ENCODE measurements at regions not wholly inside any gene's neighbourhood (a gene's known extent, or its start where the extent isn't known, plus 50 kb on each side); places are given as distances from the start of the nearest gene placed in this dataset.
"Not testable (repeated sequence)": the region's sequence is repeated elsewhere in the genome, so short reads cannot be mapped to it uniquely, and the experiment has no call there.

DNA sequence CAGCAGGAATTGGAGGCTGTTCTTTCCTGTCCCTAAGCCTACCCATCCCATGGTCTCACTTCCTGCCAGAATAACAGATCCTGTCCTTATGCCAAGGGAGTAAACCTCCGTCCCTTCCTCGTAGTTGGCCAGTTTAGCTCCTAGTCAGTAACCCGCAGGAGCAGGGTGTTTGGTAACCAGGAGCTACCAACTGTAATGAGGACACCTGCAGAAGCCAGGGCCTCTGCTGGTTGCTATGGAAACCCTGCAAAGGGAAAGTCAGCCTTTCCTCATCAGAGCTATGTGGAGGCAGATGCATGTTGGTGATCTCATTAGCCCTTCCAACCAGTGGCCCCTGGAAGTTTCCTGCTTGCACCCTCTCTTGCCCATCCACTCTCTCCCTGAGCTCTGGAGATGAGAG is 368.2 kb upstream of the SULF2 start:
- no peak for DNase-seq (ENCODE audit: low read depth)

DNA sequence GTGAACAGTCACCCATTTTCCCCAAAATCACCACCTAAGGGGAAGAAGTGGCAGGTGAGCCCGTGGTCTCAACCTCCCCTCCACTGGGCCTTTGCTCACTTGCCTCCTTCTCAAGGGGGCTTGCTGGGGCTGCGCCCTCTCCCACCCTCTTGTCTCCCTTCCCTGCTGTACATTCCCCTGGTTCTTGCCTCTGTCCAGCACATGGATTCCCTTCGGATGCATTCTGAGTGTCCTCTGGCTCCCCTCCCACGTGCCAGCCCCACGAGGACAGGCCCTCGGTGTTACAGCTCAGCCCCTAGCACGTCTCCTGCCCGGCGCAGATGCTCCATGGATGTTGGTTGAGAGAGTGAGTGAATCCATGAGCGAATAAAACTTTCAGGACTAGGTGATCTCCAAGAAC is 367.8 kb upstream of the SULF2 start:
- DNase-seq (ENCODE audit: low read depth), result no peak

DNA sequence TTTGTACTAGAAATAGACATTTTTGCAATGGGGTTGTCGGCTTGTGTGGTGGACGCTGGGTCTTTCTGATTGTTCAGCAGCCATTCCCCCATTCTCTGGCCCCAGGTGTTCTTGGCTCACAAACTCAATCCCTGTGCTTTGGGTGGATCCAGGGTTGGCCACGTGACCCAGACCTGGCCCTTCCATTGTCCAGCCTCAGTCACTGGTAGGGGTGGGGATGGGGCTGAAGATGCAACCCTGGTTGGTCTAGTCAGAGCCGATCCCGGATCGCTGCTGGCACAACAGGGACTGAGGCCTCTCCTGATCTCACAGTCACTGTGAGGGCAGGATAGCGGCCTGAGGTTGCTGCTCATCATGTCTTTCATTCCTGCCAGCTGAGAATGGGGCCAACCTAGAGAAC is 365.3 kb upstream of the SULF2 start:
- no peak for DNase-seq (ENCODE audit: low read depth)

DNA sequence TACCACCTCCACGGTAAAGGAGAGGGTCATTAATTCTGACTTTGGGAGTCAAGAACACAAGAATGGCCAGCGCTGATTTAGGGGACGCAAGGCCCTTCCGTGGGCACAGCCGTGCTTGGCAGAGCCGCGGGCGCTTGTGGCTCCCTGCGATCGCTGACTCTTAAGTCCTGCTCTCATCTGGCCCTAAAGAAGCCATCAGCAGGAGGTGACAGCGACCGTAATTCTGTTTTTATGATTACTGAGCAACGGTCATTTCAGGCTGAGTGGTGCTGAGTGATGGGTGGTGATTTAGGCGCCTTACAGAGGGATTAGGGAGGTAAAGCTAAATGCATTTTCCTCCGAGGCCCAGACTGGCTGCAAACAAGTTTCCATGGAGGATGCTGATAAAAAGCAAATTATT is 364.6 kb upstream of the SULF2 start:
- DNase-seq (ENCODE audit: low read depth), result no peak

DNA sequence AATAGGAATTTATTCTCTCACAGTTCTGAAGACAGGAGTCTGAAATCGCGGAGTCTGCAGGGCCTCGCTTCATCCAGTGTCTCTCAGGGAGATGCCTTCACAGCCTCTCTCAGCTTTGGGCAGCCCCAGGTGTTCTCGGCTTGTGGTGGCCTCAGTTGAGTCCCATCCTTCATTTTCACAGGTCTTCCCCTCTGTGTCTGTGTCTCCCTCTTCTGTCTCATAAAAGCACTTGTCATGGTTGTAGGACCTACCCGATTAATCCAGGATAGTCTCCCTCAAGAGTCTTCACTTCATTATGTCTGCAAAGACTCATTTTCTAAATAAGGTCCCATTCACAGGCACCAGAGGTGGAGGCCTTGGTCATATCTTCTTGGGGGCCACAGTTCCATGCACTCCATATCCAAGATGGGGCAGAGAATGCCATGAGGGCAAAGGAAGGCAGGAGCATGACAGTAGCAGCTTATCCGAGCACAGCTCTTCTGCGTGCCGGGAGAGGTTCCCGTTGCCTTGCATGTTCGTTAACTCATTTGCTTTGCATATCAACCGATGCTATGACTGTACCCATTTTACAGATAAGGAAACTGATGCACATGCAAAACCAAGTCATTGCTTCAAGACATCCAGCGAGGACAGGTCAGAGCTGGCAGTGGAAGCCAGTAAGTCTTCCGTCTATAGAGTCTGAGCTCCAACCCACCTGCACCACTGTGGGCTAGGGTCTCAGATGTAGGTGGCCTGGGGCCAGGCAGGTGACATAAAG is 363.8 kb upstream of the SULF2 start:
- no peak for DNase-seq (ENCODE audit: low read depth)

DNA sequence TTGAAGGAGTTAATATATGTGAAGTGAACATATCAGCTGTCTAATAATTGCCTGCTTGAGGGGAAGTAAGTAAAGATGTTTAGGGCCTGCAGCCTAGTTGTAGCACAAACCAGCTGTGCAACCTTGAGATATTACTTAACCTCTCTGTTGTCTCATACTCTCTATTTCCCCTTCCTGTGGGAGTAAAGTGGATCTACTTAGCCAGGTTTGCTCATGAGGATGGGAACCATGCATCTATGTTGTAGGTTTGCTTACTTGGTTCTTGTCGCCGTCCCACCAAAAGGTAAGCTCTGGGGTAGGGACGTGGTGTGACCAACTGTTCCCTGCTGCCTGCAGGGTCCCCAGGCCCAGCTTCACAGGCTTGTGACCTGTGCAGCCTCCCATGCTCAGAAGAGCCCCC is 362.7 kb upstream of the SULF2 start:
- no peak for DNase-seq (ENCODE audit: low read depth)

DNA sequence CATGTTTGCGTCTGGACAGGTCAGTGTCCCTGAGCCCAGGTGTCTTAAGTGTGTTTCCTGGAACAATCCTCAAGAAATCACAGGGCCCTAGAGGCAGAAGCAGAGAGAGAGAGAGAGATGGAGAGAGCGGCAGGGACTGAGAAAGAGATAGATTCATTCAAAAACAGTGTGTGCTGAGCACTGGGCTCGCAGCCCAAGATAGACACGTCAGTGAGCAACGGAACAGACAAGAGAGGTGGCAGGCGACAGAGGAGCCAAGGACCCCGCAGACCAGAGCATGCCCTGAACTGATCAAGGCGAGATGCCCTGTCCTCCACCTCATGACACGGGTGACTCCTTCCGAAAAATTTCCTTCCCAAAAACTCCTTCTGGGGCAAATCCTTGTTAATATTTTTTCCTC is 362.0 kb upstream of the SULF2 start:
- no peak for DNase-seq (ENCODE audit: low read depth)

DNA sequence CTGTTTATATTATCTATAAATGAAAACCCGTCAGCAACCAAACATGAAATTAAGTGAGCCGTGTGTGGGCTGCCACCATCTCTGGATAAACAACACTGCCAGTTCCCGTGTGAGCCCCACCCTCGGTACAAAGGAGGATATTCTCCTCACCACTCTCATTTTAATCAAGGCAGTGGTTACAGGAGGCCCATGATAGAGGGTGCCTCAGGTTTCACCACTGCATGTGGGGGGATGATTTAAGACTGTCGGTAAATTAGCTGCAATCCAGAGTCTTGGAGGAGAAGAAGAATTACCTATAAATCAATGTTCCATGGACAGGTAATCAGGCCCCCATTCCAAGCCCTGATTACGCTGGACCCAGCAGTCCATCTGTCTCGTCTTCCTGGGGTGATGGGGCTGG is 361.6 kb upstream of the SULF2 start:
- DNase-seq (ENCODE audit: low read depth), result no peak

DNA sequence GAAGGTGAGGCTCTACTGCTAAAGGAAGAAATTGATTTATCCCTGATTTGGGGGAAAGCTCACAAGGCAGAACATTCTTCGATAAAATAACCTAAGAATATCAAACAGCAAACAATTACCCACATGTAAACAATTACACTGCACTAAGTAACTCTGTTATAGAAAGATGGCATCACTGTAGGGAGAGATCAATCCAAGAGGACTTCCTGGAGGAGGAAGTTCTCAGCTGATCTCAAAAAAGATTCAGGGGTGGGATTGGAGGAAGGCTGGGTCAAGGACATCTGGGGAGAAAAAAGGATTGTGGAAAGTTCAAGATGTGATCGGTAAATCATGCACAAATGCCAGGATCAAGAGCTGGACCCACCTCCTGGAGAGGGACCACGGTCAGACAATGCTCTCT is 361.0 kb upstream of the SULF2 start:
- no peak for DNase-seq (ENCODE audit: low read depth)

DNA sequence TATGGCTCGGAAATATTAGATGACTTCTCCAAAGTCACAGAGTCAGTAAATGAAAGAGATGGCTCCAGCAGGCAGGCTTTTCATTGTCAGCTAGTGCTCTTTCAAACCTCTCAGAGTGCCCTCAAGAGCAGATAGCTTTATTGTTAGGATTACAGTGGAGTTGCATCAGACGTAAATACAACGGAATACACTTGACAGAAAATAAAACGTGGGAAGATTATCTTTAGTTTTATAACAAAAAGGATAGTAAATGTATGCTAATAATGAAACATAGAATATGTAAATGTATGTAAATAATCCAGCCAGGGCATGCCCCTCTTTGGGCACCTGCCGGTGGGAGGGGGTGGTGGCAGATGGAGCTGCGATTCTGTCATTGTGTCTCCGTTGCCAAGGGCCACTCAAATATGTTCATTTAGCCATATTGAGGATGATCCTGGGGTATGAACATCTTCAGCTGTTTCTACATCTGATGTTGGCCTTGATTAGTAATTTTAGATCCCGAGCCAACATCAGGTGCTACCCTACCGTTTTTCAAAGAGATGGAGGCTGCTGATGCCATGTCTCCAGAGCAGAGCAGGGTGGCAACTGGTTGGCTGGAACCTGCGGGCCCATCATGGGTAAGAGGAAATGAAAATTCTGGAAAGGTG is 358.3 kb upstream of the SULF2 start:
- no peak for DNase-seq (ENCODE audit: low read depth)

DNA sequence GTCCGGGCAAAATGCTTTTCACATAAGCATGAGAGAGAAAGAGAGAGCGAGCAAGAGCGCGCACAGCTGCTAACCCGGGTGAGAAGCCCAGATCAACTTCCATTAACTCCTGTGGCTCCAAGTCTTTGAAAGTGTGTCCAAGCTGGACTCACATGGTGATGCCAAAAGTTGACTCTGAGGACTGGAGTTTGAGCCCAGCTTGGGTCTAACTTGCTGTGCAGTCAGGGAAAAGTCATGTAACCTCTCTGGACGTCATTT is 357.2 kb upstream of the SULF2 start:
- no peak for DNase-seq (ENCODE audit: low read depth)

DNA sequence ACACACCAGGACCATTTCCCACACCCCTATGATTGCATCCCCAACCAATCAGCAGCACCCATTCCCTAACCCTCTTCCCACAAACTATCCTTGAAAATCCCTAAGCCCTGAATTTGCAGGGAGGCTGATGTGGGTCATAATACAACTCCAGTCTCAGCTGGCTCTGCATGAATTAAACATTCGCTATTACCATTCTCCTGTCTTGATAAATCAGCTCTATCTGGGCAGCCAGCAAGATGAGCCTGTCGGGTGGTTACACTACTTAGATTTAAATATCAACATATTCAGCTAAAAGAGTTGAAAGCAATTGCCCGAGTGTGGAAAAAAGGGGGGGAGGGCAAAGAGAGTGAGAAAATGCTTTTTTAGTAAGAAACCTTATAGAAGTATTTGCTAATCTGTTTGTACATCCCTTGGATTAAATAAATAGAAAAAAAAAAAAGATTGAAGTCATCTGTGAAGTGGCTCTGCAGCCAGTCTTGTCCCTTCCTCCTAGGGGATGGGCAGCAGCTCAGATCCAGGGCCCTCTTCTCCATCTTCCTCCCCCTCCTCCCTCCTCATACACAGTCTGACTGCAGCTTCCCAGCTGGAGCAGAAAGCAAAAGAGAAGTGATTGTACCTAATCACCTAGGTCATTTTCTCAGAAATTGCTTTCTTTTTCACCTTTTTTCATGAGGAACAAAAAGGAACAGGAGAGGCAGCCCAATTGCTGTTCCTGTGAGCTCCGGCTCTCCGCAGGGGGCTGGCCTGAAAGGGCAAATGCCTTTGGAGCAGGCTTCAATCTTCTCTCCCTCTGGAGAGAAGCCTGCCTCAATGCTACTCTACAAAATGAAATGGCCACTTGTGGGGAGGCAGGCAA is 356.6 kb upstream of the SULF2 start:
- DNase-seq (ENCODE audit: low read depth), result no peak

DNA sequence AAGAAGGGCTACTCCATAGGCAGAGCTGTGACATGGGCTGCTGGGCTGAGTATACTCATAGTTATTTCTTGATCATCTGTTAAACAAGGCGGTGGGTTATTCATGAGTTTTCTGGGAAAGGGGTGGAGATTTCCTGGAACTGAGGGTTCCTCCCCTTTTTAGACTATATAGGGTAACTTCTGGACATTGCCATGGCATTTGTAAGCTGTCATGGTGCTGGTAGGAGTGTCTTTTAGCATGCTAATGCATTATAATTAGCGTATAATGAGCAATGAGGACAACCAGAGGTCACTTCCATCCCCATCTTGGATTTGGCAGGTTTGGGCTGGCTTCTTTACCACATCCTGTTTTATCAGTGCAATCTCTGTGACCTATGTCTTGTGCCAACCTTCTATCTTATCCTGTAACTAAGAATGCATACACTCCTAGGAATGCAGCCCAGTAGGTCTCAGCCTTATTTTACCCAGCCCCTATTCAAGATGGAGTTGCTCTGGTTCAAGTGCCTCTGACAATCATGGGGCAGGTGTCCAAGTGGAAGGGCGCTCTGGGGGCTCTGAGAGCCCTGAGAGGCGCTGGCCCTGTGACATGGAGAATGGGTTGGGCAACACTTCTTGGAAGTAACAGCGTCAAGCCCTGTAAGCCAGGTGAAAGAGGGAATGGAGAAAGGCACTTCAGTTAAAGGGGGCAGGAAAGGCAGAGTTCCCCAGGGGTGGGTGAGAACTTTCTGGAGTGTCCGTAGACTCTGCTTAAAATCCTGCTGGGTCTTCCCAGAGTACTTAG is 354.2 kb upstream of the SULF2 start:
- DNase-seq (ENCODE audit: low read depth), result peak; percentile 84

DNA sequence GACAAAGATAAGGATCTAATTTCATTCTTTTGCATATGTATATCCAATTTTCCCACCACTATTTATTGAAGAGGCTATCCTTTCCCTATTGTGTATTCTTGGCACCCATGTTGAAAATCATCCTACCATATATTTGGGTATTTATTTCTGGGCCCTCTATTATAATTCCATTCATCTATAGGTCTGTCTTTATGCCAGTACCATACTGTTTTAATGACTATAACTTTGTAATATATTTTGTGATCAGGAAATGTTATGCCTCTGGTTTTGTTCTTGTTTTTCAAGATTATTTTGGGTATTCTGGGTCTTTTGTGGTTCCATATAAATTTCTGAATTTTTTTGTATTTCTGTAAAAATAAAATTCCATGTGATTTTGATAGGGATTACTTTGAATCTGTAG is 347.6 kb upstream of the SULF2 start:
- no peak for DNase-seq (ENCODE audit: low read depth)

DNA sequence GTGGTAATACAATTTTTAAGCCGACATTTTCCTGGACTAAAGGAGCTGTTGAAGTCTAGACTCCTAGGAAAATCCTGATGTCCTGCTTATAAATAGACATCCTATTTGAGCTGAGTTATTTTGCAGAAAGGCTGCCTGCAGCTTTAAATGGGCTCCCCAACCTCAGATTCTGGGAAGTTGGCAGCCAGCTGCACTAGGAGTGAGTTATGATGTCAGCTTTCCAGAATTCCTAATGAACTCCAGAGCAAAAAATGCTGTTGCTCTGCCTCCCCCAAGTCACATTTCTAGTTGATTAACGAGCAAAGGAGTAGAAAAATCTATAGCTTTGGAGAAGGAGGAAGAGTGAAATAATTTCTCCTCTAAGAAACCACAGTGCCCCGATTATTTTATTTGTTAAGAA is 346.3 kb upstream of the SULF2 start:
- DNase-seq (ENCODE audit: low read depth), result no peak

DNA sequence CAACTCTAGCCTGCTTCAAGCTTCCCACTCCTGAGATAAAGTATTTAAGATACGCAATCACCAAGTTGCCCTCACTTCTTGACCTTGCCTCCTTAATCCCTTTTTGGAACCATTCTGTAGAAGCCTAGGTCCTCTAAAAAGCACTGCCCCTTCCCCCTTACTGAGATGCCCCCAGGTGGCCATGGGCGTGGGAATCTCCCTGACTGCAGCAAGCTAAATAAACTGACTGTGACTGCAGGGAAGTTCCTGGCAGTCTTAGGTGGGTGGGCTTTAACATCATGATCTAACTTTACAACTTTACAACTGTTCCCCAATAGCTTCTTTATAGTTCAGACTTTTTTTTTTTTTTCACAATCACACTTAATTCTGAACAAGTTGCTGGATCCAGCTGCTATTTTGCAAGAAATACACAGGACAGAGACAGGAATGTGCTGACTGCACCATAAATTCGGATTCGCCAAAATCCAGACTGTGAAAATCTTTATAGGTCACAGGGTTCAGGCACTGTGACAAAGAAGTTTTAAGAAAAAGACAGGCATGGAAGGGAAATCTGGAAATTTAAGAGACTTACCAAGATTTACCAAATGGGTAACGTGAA is 344.2 kb upstream of the SULF2 start:
- no peak for DNase-seq (ENCODE audit: low read depth)

DNA sequence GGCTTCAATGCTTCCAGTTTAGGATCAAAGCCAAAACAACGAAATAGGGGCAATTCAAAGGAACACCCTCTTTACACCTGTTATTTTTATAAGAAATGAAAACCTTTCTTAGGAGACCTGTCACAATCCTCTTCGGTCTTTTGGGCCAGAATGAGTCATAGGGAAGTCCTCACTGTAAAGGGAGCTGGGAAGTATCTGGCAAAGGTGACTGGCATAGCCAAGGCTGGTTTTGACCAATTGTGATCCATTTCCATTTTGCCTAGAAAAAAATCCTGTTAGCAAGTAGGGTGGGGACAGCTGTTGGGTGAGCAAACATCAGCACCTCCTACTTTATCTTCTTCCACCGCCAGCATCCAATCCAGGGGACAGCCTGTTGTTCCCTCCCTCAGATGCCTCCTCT is 343.2 kb upstream of the SULF2 start:
- DNase-seq (ENCODE audit: low read depth), result no peak

DNA sequence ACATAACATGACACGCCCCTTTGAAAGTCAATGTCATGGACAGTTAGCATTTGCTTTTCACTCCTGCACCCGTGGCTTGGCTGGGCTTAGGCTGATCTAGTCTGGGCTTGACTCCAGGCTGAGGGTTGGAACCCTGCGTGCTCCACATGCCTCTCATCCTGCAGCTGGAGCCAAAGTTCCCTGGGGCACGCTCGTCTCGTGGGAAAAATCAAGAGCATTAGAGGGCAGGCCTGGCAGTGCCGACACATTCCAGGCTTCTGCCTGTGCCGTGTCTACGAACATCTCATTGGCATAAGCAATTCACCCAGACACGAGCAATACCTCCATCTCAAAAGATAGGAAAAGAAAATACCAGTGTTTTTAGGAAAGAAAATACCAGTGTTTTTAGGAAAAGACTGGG is 342.7 kb upstream of the SULF2 start:
- DNase-seq (ENCODE audit: low read depth), result not testable (repeated sequence)

DNA sequence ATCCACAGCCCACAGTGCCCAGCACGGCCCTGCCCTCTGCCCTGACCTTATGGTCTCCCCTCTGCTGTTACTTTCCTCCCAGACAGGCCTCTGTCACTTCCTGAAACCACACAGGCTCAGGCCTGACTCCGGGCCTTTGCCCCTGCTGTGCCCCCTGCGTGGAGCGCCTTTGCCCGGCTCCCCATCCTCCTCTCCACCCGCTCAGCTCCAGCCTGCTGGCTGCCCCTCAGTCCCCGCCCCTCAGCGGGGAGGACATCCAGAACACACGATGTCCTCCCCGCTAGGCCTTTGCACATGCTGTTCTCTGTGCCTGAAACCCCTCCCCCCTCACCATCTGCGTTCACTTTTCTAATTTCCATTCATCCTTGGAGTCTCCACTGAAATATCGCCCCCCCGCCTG is 341.9 kb upstream of the SULF2 start:
- DNase-seq (ENCODE audit: low read depth), result not testable (repeated sequence)

DNA sequence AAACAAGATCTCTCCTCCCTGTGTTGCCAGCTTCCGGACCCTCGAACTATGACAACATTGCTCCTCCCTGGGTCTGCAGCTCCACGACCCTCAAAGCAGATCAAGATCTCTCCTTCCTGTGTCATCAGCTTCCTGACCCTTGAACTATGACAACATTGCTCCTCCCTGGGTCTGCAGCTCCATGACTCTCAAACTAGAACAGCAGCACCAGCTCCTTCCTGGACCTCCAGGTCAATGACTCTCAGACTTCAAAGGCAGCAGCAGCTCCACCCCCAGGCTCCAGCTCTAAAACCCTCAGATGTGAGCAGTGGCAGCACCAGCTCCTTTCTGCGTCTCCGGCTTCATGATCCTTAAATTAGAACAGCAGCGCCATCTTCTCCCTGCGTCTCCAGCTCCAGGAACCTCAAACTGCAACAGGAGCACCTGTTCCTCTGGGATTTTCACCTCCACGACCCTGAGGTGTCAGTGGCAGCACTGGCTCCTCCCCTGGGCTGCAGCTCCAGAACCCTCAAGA is 341.0 kb upstream of the SULF2 start:
- no peak for DNase-seq (ENCODE audit: low read depth)

DNA sequence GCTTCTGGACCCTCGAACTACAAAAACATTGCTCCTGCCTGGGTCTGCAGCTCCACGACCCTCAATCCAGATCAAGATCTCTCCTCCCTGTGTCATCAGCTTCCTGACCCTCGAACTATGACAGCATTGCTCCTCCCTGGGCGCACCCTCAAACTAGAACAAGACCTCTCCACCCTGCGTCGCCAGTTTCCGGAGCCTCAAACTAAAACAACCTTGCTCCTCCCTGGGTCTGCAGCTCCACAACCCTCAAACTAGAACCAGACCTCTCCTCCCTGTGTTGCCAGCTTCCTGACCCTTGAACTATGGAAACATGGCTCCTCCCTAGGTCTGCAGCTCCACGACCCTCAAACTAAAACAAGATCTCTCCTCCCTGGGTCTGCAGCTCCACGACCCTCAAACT is 339.7 kb upstream of the SULF2 start:
- no peak for DNase-seq (ENCODE audit: low read depth)

DNA sequence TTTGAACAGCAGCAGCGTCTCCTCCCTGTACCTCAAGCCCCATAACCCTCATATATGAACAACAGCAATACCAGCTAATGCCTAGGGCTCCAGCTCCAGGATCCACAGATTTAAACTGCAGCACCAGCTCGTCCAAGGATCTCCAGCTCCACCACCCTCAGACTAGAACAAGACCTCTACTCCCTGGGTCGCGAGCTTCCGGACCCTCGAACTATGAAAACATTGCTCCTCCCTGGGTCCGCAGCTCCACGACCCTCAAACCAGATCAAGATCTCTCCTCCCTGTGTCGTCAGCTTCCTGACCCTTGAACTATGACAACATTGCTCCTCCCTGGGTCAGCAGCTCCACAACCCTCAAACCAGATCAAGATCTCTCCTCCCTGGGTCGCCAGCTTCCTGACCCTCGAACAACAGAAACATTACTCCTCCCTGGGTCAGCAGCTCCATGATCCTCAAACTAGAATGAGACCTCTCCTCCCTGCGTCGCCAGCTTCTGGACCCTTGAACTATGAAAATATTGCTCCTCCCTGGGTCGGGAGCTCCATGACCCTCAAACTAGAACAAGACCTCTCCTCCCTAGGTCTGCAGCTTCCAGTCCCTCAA is 339.0 kb upstream of the SULF2 start:
- DNase-seq (ENCODE audit: low read depth), result no peak
